ENCODE measurements at regions not wholly inside any gene's neighbourhood (a gene's known extent, or its start where the extent isn't known, plus 50 kb on each side); places are given as distances from the start of the nearest gene placed in this dataset.

DNA sequence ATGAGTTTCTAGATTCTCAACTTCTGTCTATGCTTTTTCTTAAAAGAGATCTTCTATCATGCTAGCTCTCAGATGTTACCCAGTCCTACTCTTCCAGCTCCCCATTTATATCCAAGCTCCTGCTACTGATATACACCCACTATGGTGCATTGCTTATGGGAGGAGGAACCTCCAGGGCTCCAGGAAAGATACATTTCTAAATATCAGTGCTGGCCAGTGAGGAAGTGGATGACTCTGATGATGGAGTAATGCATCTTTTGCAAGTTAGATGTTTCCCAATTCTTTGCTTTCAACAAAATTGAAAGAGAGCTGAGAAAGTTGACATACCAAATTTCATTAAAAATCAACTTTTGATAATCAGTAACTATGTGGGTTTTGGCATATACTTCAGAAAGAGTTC lies 105.7 kb upstream of the RESF1 start:
- peaks cover 33% of the 10 kb centered on the region for H3K9me3 Mint-ChIP-seq
- peaks cover 5% of the 10 kb centered on the region for H3K36me3 Mint-ChIP-seq (ENCODE audit: low read depth)
- ATAC-seq (no peak), DNase-seq (no peak)
- H3K27me3 Mint-ChIP-seq: no peaks in the 10 kb centered on the region
- H3K27ac Mint-ChIP-seq: no peak overlapping the region
- no peak overlapping the region for H3K4me3 Mint-ChIP-seq
- H3K4me1 Mint-ChIP-seq: no peaks in the 10 kb centered on the region

DNA sequence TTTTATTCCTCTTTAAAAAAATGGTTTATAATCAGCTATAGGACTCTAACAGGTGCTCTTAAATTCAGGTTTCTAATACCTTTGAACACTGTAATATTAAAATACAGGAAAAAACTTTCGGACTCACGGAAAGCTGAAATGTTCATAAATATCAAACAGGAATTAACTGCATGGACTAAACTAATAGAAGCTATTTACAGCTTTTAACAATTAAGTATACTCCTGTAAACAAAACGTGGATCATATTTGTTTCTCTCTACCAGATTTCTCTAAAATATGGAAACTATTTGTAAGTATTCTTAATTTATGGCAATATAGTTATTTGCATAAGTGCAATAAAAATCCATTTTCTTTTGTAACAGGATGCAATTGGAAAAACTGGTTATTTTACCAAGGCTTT lies 108.9 kb upstream of the RESF1 start:
- no peak for DNase-seq
- Mint-ChIP-seq H3K9me3 (peaks cover 37% of the 10 kb centered on the region), H3K4me1 (no peaks in the 10 kb centered on the region), H3K36me3 (ENCODE audit: low read depth) (peaks cover 11% of the 10 kb centered on the region), H3K4me3 (no peak overlapping the region), H3K27ac (no peak overlapping the region), H3K27me3 (no peaks in the 10 kb centered on the region)
- ATAC-seq: no peak

GRCh38 chr12:31849090-31849687 lies 110.0 kb upstream of the RESF1 start:
- H3K36me3 Mint-ChIP-seq (ENCODE audit: low read depth): peaks cover 11% of the 10 kb centered on the region
- no peak overlapping the region for H3K27ac Mint-ChIP-seq
- ATAC-seq (no peak), DNase-seq (no peak)
- H3K27me3 Mint-ChIP-seq: no peaks in the 10 kb centered on the region
- H3K9me3 Mint-ChIP-seq: peaks cover 36% of the 10 kb centered on the region
- H3K4me3 Mint-ChIP-seq: no peak overlapping the region
- H3K4me1 Mint-ChIP-seq: no peaks in the 10 kb centered on the region

DNA sequence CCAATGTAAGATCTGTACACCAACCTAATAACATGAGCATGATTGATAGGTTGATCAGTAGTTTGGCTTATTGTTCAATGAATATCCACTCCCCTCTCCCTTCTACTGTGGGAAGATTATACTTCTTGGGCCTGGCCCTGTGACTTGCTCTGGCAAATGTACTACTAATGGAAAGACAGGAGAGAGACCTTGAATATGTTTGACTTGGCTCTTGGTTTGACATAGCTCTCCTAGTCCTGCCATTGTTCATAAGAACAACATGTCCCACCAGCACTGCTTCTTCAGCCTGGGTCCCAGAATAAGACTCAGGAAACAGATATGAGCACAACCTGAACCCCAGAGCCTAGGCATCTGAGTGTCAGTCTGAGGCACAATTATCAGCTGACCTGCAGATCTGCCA lies 112.8 kb upstream of the RESF1 start:
- H3K4me3 Mint-ChIP-seq: no peak overlapping the region
- peaks cover 22% of the 10 kb centered on the region for H3K9me3 Mint-ChIP-seq
- peaks cover 4% of the 10 kb centered on the region for H3K4me1 Mint-ChIP-seq
- H3K27ac Mint-ChIP-seq: no peak overlapping the region
- no peak for ATAC-seq
- peaks cover 14% of the 10 kb centered on the region for H3K36me3 Mint-ChIP-seq (ENCODE audit: low read depth)
- no peaks in the 10 kb centered on the region for H3K27me3 Mint-ChIP-seq
- DNase-seq: no peak

DNA sequence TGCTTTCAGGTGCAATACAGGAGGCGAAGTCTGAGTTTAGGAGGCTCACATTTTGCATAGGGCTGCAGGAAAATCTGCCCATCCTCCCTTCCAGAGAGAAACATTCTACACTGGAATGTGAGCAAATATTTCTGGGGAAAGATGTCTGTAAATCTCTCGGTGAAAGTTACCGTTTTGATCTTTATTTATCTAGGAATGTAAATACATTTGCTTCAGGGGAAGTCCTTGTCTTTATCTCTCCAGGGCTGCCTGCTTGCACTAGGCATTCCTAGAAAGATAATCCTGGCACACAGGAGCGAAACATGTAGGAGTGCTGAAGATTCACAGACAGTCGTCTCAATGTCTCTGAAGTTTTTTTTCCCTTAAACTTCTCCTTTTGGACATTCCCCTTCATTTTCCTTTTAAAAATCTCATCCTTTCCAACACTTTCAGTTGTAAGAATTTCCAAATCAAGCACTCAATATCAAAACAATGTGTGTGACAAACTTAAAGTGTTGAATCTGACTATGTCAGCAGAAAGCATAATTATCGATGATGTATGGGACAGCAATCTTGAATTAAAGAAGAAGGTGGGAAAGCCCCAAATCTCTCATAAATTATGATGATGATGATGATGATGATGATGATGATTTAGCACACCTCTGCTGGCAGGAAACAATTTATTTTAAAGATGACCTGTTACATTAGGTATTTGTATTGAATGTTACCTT lies 113.4 kb upstream of the RESF1 start:
- Mint-ChIP-seq H3K4me3 (no peak overlapping the region), H3K27ac (no peak overlapping the region)
- ATAC-seq: no peak

GRCh38 chr12:31843398-31844095 lies 114.7 kb upstream of the AMN1 start:
- peaks cover 4% of the 10 kb centered on the region for H3K4me1 Mint-ChIP-seq
- ATAC-seq: no peak
- DNase-seq: no peak
- no peaks in the 10 kb centered on the region for H3K27me3 Mint-ChIP-seq
- peaks cover 16% of the 10 kb centered on the region for H3K9me3 Mint-ChIP-seq
- no peak overlapping the region for H3K4me3 Mint-ChIP-seq
- H3K27ac Mint-ChIP-seq: no peak overlapping the region
- H3K36me3 Mint-ChIP-seq (ENCODE audit: low read depth): peaks cover 10% of the 10 kb centered on the region

More for the DNA sequence above, 113.4 kb upstream of the RESF1 start:
- Mint-ChIP-seq H3K4me1 (peaks cover 4% of the 10 kb centered on the region), H3K36me3 (ENCODE audit: low read depth) (peaks cover 10% of the 10 kb centered on the region), H3K9me3 (peaks cover 16% of the 10 kb centered on the region), H3K27me3 (no peaks in the 10 kb centered on the region)
- DNase-seq: no peak

- H3K9me3 Mint-ChIP-seq: peaks cover 12% of the 10 kb centered on the region
- no peak for DNase-seq
- H3K27ac Mint-ChIP-seq: no peak overlapping the region
- peaks cover 10% of the 10 kb centered on the region for H3K36me3 Mint-ChIP-seq (ENCODE audit: low read depth)
- H3K27me3 Mint-ChIP-seq: no peaks in the 10 kb centered on the region
- peaks cover 22% of the 10 kb centered on the region for H3K4me1 Mint-ChIP-seq
- H3K4me3 Mint-ChIP-seq: no peak overlapping the region
- ATAC-seq: no peak
Measured at GRCh38 chr12:31837913-31838312, 109.1 kb upstream of the AMN1 start.

DNA sequence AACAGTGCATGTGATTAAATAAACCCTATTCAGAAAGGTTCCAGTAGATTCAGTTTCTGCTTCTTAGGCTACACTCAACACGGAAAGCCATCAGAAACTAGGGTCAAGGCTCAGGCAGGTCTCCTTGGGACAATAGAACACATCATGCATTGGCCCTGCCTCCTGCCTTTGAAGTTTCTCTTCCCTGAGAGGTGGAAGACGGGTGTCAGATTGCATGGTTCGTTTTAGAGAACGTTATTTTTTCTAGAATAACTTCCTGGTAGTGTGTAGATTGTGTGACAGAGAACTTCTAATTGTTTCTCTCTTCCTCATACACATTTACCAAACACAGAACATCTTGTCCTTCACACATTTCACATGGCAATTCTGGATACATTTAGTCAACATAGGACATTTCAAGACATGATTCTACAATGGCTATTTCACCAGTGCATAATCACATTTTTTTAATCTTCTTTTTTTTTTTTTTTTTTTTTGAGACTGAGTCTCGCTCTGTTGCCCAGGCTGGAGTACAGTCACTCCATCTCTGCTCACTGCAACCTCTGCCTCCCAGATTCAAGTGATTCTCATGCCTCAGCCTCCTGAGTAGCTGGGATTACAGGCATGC lies 106.6 kb upstream of the AMN1 start:
- ATAC-seq (no peak), DNase-seq (no peak)
- H3K27ac Mint-ChIP-seq: peak overlapping the region; percentile 22
- H3K36me3 Mint-ChIP-seq (ENCODE audit: low read depth): peaks cover 27% of the 10 kb centered on the region
- peaks cover 42% of the 10 kb centered on the region for H3K4me1 Mint-ChIP-seq
- H3K9me3 Mint-ChIP-seq: peaks cover 23% of the 10 kb centered on the region
- H3K4me3 Mint-ChIP-seq: no peak overlapping the region
- no peaks in the 10 kb centered on the region for H3K27me3 Mint-ChIP-seq

DNA sequence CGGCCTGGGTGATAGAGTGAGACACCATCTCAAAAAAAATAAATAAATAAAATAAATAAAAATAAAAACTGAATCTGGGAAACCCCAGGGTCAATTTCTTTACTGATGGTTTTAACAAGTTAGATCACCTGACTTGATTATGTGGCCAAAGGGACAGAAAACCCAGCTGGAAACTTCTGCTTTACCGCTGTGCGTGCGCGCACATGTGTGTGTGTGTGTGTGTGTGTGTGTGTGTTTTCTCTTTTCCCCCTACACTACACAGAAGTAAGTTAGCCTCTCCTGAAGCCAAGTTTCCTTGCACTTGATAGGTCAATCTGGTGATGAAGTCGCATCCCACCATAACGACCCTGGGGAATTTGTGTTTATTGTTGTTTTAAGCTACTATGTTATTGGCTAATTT lies 105.3 kb upstream of the AMN1 start:
- H3K9me3 Mint-ChIP-seq: peaks cover 30% of the 10 kb centered on the region
- ATAC-seq (no peak), DNase-seq (no peak)
- no peak overlapping the region for H3K4me3 Mint-ChIP-seq
- peaks cover 32% of the 10 kb centered on the region for H3K36me3 Mint-ChIP-seq (ENCODE audit: low read depth)
- no peaks in the 10 kb centered on the region for H3K27me3 Mint-ChIP-seq
- peaks cover 46% of the 10 kb centered on the region for H3K4me1 Mint-ChIP-seq
- H3K27ac Mint-ChIP-seq: no peak overlapping the region

DNA sequence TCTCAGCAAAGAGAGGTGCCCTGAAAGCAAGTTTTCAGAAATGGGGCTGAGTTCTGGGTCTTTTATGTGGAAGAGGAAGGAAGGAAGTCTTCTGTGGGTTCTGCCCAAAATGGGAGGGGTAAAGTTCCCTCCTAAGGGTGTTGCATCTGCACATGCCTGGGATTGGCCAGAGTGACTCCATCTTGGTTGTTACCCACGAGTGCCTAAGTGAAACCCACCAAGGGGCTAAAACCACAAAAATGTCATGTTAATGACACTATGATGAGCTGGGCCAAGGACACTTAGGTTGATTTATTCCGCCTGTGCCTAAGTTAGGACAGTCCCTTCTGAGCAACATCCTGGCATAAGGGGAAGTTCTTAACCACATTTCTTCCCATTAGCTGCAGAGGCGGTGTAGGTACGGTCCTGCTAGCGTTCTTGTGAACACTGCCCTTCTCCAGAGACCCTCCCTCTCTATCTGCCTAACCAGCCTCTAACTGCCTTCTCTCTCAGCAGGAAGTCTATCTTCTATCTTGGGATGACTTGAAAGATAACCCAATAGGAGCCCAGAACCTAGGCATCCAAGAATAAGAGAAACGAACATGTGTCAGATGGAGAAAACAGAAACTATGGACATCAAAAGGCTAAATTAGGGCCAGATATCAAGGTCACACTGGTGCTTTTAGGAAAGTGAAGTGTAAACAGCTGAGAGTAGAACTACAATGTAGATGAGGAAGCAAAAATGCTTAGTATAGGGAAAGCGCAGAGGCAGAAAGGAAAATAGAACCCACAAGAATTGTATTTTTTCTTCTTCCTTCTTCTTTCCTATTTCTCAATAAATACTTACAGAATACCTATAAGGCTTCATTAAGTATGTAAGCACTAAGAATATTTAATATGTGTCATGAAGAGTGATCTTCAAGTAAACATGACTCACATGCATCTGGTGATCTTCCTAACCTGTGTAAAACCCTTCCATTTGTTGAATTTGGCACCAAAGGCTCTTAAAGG lies 104.2 kb upstream of the AMN1 start:
- Mint-ChIP-seq H3K27ac (peak overlapping the region; percentile 91), H3K27me3 (no peaks in the 10 kb centered on the region), H3K4me1 (peaks cover 49% of the 10 kb centered on the region), H3K9me3 (peaks cover 30% of the 10 kb centered on the region), H3K36me3 (ENCODE audit: low read depth) (peaks cover 34% of the 10 kb centered on the region), H3K4me3 (peak overlapping the region; percentile 48)
- DNase-seq (peak; percentile 54), ATAC-seq (peak; percentile 95)

GRCh38 chr12:31828071-31828470 lies 99.2 kb upstream of the AMN1 start:
- peaks cover 35% of the 10 kb centered on the region for H3K4me1 Mint-ChIP-seq
- H3K36me3 Mint-ChIP-seq (ENCODE audit: low read depth): peaks cover 42% of the 10 kb centered on the region
- H3K9me3 Mint-ChIP-seq: peaks cover 44% of the 10 kb centered on the region
- no peak for ATAC-seq
- H3K27me3 Mint-ChIP-seq: no peaks in the 10 kb centered on the region
- DNase-seq: no peak
- peak overlapping the region; percentile 9 for H3K27ac Mint-ChIP-seq
- H3K4me3 Mint-ChIP-seq: no peak overlapping the region

GRCh38 chr12:31822761-31823160 lies 93.9 kb upstream of the AMN1 start:
- no peak for DNase-seq
- Mint-ChIP-seq H3K4me3 (no peak overlapping the region), H3K27ac (no peak overlapping the region), H3K36me3 (ENCODE audit: low read depth) (peaks cover 14% of the 10 kb centered on the region), H3K9me3 (peaks cover 22% of the 10 kb centered on the region), H3K4me1 (peaks cover 3% of the 10 kb centered on the region), H3K27me3 (no peaks in the 10 kb centered on the region)
- no peak for ATAC-seq

- Mint-ChIP-seq H3K4me1 (peaks cover 2% of the 10 kb centered on the region), H3K36me3 (ENCODE audit: low read depth) (peaks cover 14% of the 10 kb centered on the region), H3K27ac (no peak overlapping the region), H3K4me3 (no peak overlapping the region), H3K9me3 (peaks cover 20% of the 10 kb centered on the region), H3K27me3 (no peaks in the 10 kb centered on the region)
- DNase-seq: no peak
- no peak for ATAC-seq
Measured at GRCh38 chr12:31821484-31821883, 92.7 kb upstream of the AMN1 start.

DNA sequence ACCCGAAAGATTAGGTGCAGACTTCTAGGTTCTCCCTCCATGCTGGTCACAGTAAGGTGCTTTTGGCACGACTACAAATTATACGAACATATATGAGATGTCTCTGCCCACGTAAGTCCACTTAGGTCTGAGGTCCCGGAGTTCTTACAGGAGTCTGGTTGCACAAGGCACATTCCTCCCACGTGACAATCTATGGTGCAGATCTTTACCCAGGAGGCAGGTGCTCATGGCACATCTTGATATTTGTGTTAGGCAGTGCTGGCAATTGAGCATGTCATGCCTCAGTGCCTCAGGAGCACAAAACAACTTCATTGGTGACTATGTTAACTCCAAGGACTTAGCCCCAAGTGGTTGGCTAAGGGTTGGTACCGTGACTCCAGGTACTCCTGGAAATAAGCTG lies 92.0 kb upstream of the AMN1 start:
- H3K4me1 Mint-ChIP-seq: peaks cover 2% of the 10 kb centered on the region
- H3K9me3 Mint-ChIP-seq: peaks cover 17% of the 10 kb centered on the region
- DNase-seq: no peak
- H3K36me3 Mint-ChIP-seq (ENCODE audit: low read depth): peaks cover 12% of the 10 kb centered on the region
- H3K27ac Mint-ChIP-seq: no peak overlapping the region
- no peaks in the 10 kb centered on the region for H3K27me3 Mint-ChIP-seq
- no peak for ATAC-seq
- no peak overlapping the region for H3K4me3 Mint-ChIP-seq
